Muscle of leg (tissue), 3 donors: ENCODE measurements at regions not wholly inside any gene's neighbourhood (a gene's known extent, or its start where the extent isn't known, plus 50 kb on each side); places are given as distances from the start of the nearest gene placed in this dataset.

Source experiments
- DNase-seq: peaks from one replicate; pipeline ENCODE4 v3.0.0; 2013
- H3K27ac ChIP-seq: one replicate; pipeline ENCODE4 v1.5.1; 2013; ENCODE audit warnings: mild to moderate bottlenecking, low read length, control low read depth
- H3K27me3 ChIP-seq: one replicate; pipeline ENCODE4 v1.6.1; 2013; ENCODE audit warnings: low read length; ENCODE audit not compliant: control insufficient read depth, insufficient read depth
- H3K36me3 ChIP-seq: one replicate; pipeline ENCODE4 v1.6.1; 2013; ENCODE audit warnings: low read length; ENCODE audit not compliant: control insufficient read depth, insufficient read depth
- H3K4me1 ChIP-seq: one replicate; pipeline ENCODE4 v1.6.1; 2013; ENCODE audit warnings: low read length; ENCODE audit not compliant: control insufficient read depth, insufficient read depth
- H3K4me3 ChIP-seq: one replicate; pipeline ENCODE4 v1.5.1; 2013; ENCODE audit warnings: low read length, control low read depth
- H3K9me3 ChIP-seq: replicated peaks from 2 replicates; pipeline ENCODE4 v1.6.1; 2013; ENCODE audit warnings: low read depth, low read length; ENCODE audit not compliant: control insufficient read depth
- WGBS: methylation state at CpG from one replicate; pipeline ENCODE4 v1.1.5; 2013; ENCODE audit warnings: missing lambda C conversion rate; ENCODE audit not compliant: insufficient coverage; 5-methylcytosine and 5-hydroxymethylcytosine counted together

GRCh38 chr2:195395362-195395761 is 261.7 kb upstream of the SLC39A10 start:
- no peaks in the 10 kb centered on the region for H3K36me3 ChIP-seq
- no peaks in the 10 kb centered on the region for H3K9me3 ChIP-seq
- H3K4me3 ChIP-seq: no peak overlapping the region
- no peaks in the 10 kb centered on the region for H3K27me3 ChIP-seq
- no peak overlapping the region for H3K27ac ChIP-seq
- no peaks in the 10 kb centered on the region for H3K4me1 ChIP-seq
- DNase-seq: no peak

- Histone ChIP-seq H3K27me3 (no peaks in the 10 kb centered on the region), H3K36me3 (no peaks in the 10 kb centered on the region), H3K4me1 (no peaks in the 10 kb centered on the region), H3K4me3 (no peak overlapping the region), H3K27ac (no peak overlapping the region), H3K9me3 (no peaks in the 10 kb centered on the region)
- no peak for DNase-seq
- WGBS: no CpG with 5 or more reads among the region's 2 CpGs
Observed at GRCh38 chr2:195392446-195393336, 264.3 kb upstream of the SLC39A10 start.

GRCh38 chr2:195390686-195391321 is 266.2 kb upstream of the SLC39A10 start:
- Histone ChIP-seq H3K4me1 (no peaks in the 10 kb centered on the region), H3K27me3 (no peaks in the 10 kb centered on the region), H3K36me3 (no peaks in the 10 kb centered on the region), H3K4me3 (no peak overlapping the region), H3K27ac (no peak overlapping the region), H3K9me3 (no peaks in the 10 kb centered on the region)
- WGBS: no CpG with 5 or more reads among the region's 2 CpGs
- DNase-seq: no peak

GRCh38 chr2:195388028-195388427 is 269.0 kb upstream of the SLC39A10 start:
- Histone ChIP-seq H3K27ac (no peak overlapping the region), H3K27me3 (no peaks in the 10 kb centered on the region), H3K4me1 (no peaks in the 10 kb centered on the region), H3K9me3 (no peaks in the 10 kb centered on the region), H3K4me3 (no peak overlapping the region), H3K36me3 (no peaks in the 10 kb centered on the region)
- DNase-seq: peak; percentile 15

- Histone ChIP-seq H3K27me3 (no peaks in the 10 kb centered on the region), H3K9me3 (no peaks in the 10 kb centered on the region), H3K27ac (no peak overlapping the region), H3K36me3 (no peaks in the 10 kb centered on the region), H3K4me1 (no peaks in the 10 kb centered on the region), H3K4me3 (no peak overlapping the region)
- no peak for DNase-seq
- WGBS: no CpG with 5 or more reads among the region's 2 CpGs
Observed at GRCh38 chr2:195382186-195382585, 274.8 kb upstream of the SLC39A10 start.

- DNase-seq: no peak
Observed at GRCh38 chr2:195370167-195370943, 286.7 kb upstream of the SLC39A10 start.

GRCh38 chr2:195369218-195369587 is 287.8 kb upstream of the SLC39A10 start:
- DNase-seq: no peak
- Histone ChIP-seq H3K27ac (no peak overlapping the region), H3K27me3 (no peaks in the 10 kb centered on the region), H3K36me3 (no peaks in the 10 kb centered on the region), H3K4me3 (no peak overlapping the region), H3K9me3 (no peaks in the 10 kb centered on the region), H3K4me1 (no peaks in the 10 kb centered on the region)
- no CpG with 5 or more reads among the region's 1 CpG for WGBS

More at GRCh38 chr2:195370167-195370943, 286.7 kb upstream of the SLC39A10 start:
- H3K36me3 ChIP-seq: no peaks in the 10 kb centered on the region
- H3K4me3 ChIP-seq: no peak overlapping the region
- no peaks in the 10 kb centered on the region for H3K9me3 ChIP-seq
- no peaks in the 10 kb centered on the region for H3K27me3 ChIP-seq
- WGBS: 100% methylated on average over 1 of the region's 4 CpGs
- H3K27ac ChIP-seq: no peak overlapping the region
- H3K4me1 ChIP-seq: no peaks in the 10 kb centered on the region

- Histone ChIP-seq H3K9me3 (no peaks in the 10 kb centered on the region), H3K27me3 (no peaks in the 10 kb centered on the region), H3K27ac (no peak overlapping the region), H3K4me1 (no peaks in the 10 kb centered on the region), H3K4me3 (no peak overlapping the region), H3K36me3 (no peaks in the 10 kb centered on the region)
- WGBS: 40% methylated on average over 1 of the region's 6 CpGs
- peak; percentile 89 for DNase-seq
Observed at GRCh38 chr2:195368249-195369217, 288.5 kb upstream of the SLC39A10 start.

GRCh38 chr2:195367809-195368208 is 289.2 kb upstream of the SLC39A10 start:
- Histone ChIP-seq H3K36me3 (no peaks in the 10 kb centered on the region), H3K27me3 (no peaks in the 10 kb centered on the region), H3K4me3 (no peak overlapping the region), H3K4me1 (no peaks in the 10 kb centered on the region), H3K9me3 (no peaks in the 10 kb centered on the region), H3K27ac (no peak overlapping the region)
- no peak for DNase-seq
- 86% methylated on average over 1 of the region's 2 CpGs for WGBS
